B cell (primary cell): ENCODE measurements at regions not wholly inside any gene's neighbourhood (a gene's known extent, or its start where the extent isn't known, plus 50 kb on each side); places are given as distances from the start of the nearest gene placed in this dataset.

Experiments
- ATAC-seq: fragments of 200-7000 bp; cut with Tn5 transposase; one replicate; pipeline ENCODE4 v1.10.0; 2021; ENCODE audit warnings: low read depth, mild to moderate bottlenecking, moderate number of reproducible peaks, moderate library complexity
- CTCF ChIA-PET: fragments of 350-600 bp; sonication (Branson Sonifier 250); formaldehyde crosslinking; loops from one replicate; lab custom pipeline; 2021; ENCODE audit warnings: antibody characterized with exemption, inconsistent platforms; lab: Charles Lee
- POLR2A ChIA-PET: fragments of 350-600 bp; sonication (Branson Sonifier 250); formaldehyde crosslinking; loops from one replicate; lab custom pipeline; 2021; ENCODE audit warnings: antibody characterized with exemption; lab: Charles Lee
- DNase-seq: peaks from one replicate; pipeline ENCODE4 v3.0.0; 2013
- H2AFZ ChIP-seq: 2 replicates; pipeline ENCODE4 v1.6.1; 2012; ENCODE audit warnings: mild to moderate bottlenecking, low read depth, low read length; ENCODE audit not compliant: insufficient read depth, poor library complexity, severe bottlenecking
- H3K27ac ChIP-seq, 2 donors: 1 replicate in 1 of 2; 2 replicates in 1 of 2; pipeline ENCODE4 v1.5.1; 2012 to 2013; ENCODE audit warnings: low read length in 2 of 2, mild to moderate bottlenecking in 2 of 2, moderate library complexity in 1 of 2
- H3K27me3 ChIP-seq, 4 experiments: fragments of 200-600 bp in 1 of 4; sonication (generic) in 1 of 4; replicated peaks in 1 of 4; 1 replicate in 2 of 4; 2 replicates in 2 of 4; pipeline versions ENCODE4 v1.6.1 to v1.7.0; 2013 to 2016; ENCODE audit warnings: low read length in 3 of 4, mild to moderate bottlenecking in 2 of 4, mixed read lengths in 1 of 4, moderate library complexity in 1 of 4; ENCODE audit not compliant: insufficient read depth in 4 of 4, control insufficient read depth in 3 of 4; ENCODE audit errors: control extremely low read depth in 1 of 4
- H3K36me3 ChIP-seq, 2 experiments: replicated peaks in 1 of 2; 1 replicate in 1 of 2; 2 replicates in 1 of 2; pipeline versions ENCODE4 v1.6.1 to v1.7.1; 2013; ENCODE audit warnings: low read length in 1 of 2; ENCODE audit not compliant: insufficient read depth in 2 of 2, control insufficient read depth in 1 of 2; ENCODE audit errors: control extremely low read depth in 1 of 2, extremely low read depth in 1 of 2
- H3K4me1 ChIP-seq, 2 donors: fragments of 200-600 bp in 1 of 2; sonication (generic) in 1 of 2; 1 replicate in 1 of 2; 2 replicates in 1 of 2; pipeline versions ENCODE4 v1.5.1 to v1.6.1; 2013 to 2017; ENCODE audit warnings: low read length in 2 of 2; ENCODE audit not compliant: control insufficient read depth in 2 of 2, insufficient read depth in 2 of 2
- H3K4me2 ChIP-seq: replicated peaks from 2 replicates; pipeline ENCODE3; 2012; ENCODE audit warnings: mild to moderate bottlenecking, low read depth, low read length; ENCODE audit not compliant: poor library complexity, severe bottlenecking
- H3K4me3 ChIP-seq, 5 experiments: fragments of 200-600 bp in 1 of 5; sonication (generic) in 1 of 5; 1 replicate in 3 of 5; 2 replicates in 2 of 5; pipeline versions ENCODE4 v1.5.1 to v1.7.0; 2011 to 2016; ENCODE audit warnings: low read length in 4 of 5, mild to moderate bottlenecking in 4 of 5, low read depth in 2 of 5, control low read depth in 1 of 5, moderate library complexity in 1 of 5; ENCODE audit not compliant: insufficient read depth in 1 of 5; ENCODE audit errors: control extremely low read depth in 1 of 5, extremely low read depth in 1 of 5
- H3K79me2 ChIP-seq: fragments of 200-600 bp; sonication (generic); one replicate; pipeline ENCODE4 v1.6.0; 2016; ENCODE audit warnings: low read length; ENCODE audit not compliant: control insufficient read depth, insufficient read depth
- H3K9ac ChIP-seq: fragments of 200-600 bp; sonication (generic); 2 replicates; pipeline ENCODE4 v1.6.1; 2017; ENCODE audit warnings: mild to moderate bottlenecking, low read length, moderate library complexity
- H3K9me3 ChIP-seq, 3 donors: one replicate each; pipeline versions ENCODE4 v1.6.1 to v1.7.1; 2013; ENCODE audit warnings: low read length in 2 of 3; ENCODE audit not compliant: control insufficient read depth in 2 of 3, insufficient read depth in 1 of 3; ENCODE audit errors: control extremely low read depth in 1 of 3
- H4K20me1 ChIP-seq: 2 replicates; pipeline ENCODE4 v1.6.0; 2012; ENCODE audit warnings: mild to moderate bottlenecking, low read length; ENCODE audit not compliant: insufficient read depth, control insufficient read depth, poor library complexity, severe bottlenecking
- H3K27ac Mint-ChIP-seq: one replicate; pipeline ENCODE4 v1.8.0; 2021; ENCODE audit warnings: mixed read lengths
- H3K27me3 Mint-ChIP-seq: one replicate; pipeline ENCODE4 v1.8.0; 2021; ENCODE audit warnings: mixed read lengths
- H3K4me1 Mint-ChIP-seq: one replicate; pipeline ENCODE4 v1.8.0; 2021; ENCODE audit warnings: mixed read lengths
- H3K4me3 Mint-ChIP-seq: one replicate; pipeline ENCODE4 v1.8.0; 2021; ENCODE audit warnings: mixed read lengths
- H3K9me3 Mint-ChIP-seq: one replicate; pipeline ENCODE4 v1.8.0; 2022; ENCODE audit warnings: mixed read lengths; ENCODE audit not compliant: insufficient read depth
- CTCF ChIP-seq: fragments of 200-600 bp; IDR thresholded peaks from one replicate; pipeline ENCODE4 v1.8.0; 2022; ENCODE audit warnings: antibody characterized with exemption, mild to moderate bottlenecking
- EZH2 ChIP-seq: IDR thresholded peaks from 2 replicates; pipeline ENCODE4 v1.6.1; 2012; ENCODE audit warnings: borderline replicate concordance, low read depth, mild to moderate bottlenecking, moderate library complexity, low read length; ENCODE audit not compliant: insufficient read depth, poor library complexity, severe bottlenecking
- WGBS: methylation state at CpG from one replicate; pipeline ENCODE4 v1.1.5; 2013; ENCODE audit warnings: missing lambda C conversion rate; ENCODE audit not compliant: insufficient coverage; 5-methylcytosine and 5-hydroxymethylcytosine counted together
- intact Hi-C: fragments of 100-400 bp; cut with micrococcal nuclease; formaldehyde crosslinking; loops from one replicate; pipeline ENCODE4 v1.10.0; 2022

- Mint-ChIP-seq H3K27me3 (no peaks in the 10 kb centered on the region), H3K9me3 (no peaks in the 10 kb centered on the region), H3K4me1 (peaks cover 2% of the 10 kb centered on the region), H3K4me3 (no peak overlapping the region), H3K27ac (no peak overlapping the region)
- Histone ChIP-seq H3K36me3 (no peaks in the 10 kb centered on the region), H3K4me1 (peaks cover 0 to 3% of the 10 kb centered on the region in 2 donors), H3K9me3 (no peaks in the 10 kb centered on the region), H2AFZ (no peak overlapping the region), H3K4me2 (no peak overlapping the region), H3K9ac (no peak overlapping the region), H3K27ac (no peak overlapping the region), H3K27me3 (no peaks in the 10 kb centered on the region), H3K79me2 (no peaks in the 10 kb centered on the region), H3K4me3 (no peak overlapping the region), H4K20me1 (no peaks in the 10 kb centered on the region)
- intact Hi-C loops: no loop called here
- DNase-seq: no peak
- ATAC-seq: no peak
- 90% methylated on average over 2 of the region's 10 CpGs for WGBS
- TF ChIP-seq EZH2: no peak
- TF ChIP-seq CTCF: no peak
- ChIA-PET CTCF (no interaction called here), POLR2A (no interaction called here)
Observed at GRCh38 chr4:189198624-189199023, 742.0 kb upstream of the FRG1 start.

GRCh38 chr4:189200353-189200752 lies 740.3 kb upstream of the FRG1 start:
- Histone ChIP-seq H3K4me2 (no peak overlapping the region), H3K27ac (no peak overlapping the region), H3K4me1 (peaks cover 0 to 3% of the 10 kb centered on the region in 2 donors), H3K4me3 (no peak overlapping the region), H3K36me3 (no peaks in the 10 kb centered on the region), H3K9me3 (no peaks in the 10 kb centered on the region), H4K20me1 (no peaks in the 10 kb centered on the region), H3K27me3 (no peaks in the 10 kb centered on the region), H3K9ac (no peak overlapping the region), H3K79me2 (no peaks in the 10 kb centered on the region), H2AFZ (no peak overlapping the region)
- TF ChIP-seq CTCF: no peak
- no peak for TF ChIP-seq EZH2
- Mint-ChIP-seq H3K4me1 (peaks cover 2% of the 10 kb centered on the region), H3K9me3 (no peaks in the 10 kb centered on the region), H3K27me3 (no peaks in the 10 kb centered on the region), H3K27ac (no peak overlapping the region), H3K4me3 (no peak overlapping the region)
- WGBS: 92% methylated on average over 5 of the region's 7 CpGs
- intact Hi-C loops: no loop called here
- ATAC-seq (no peak), DNase-seq (no peak)
- CTCF ChIA-PET: no interaction called here
- POLR2A ChIA-PET: no interaction called here
